Activated CD4-positive, alpha-beta T cell treated with anti-CD3 and anti-CD28 coated beads, Interleukin-10, Interleukin-2, amounts not matched to agents 100 ng/mL and 50 ng/mL, durations not matched to agents 16 hours and 8 hours (primary cell): ENCODE measurements at regions not wholly inside any gene's neighbourhood (a gene's known extent, or its start where the extent isn't known, plus 50 kb on each side); places are given as distances from the start of the nearest gene placed in this dataset.

Experiments
- DNase-seq: peaks from one replicate; pipeline ENCODE4 v3.0.0-alpha.2; 2020

GRCh38 chr1:68291688-68292384 is 59.5 kb upstream of the WLS start:
- DNase-seq = peak; percentile 0

- no peak for DNase-seq
These were observed 54.9 kb upstream of the WLS start for GRCh38 chr1:68287241-68287640.

- DNase-seq = no peak
These were observed 52.7 kb upstream of the WLS start for GRCh38 chr1:68285046-68285445.

- no peak for DNase-seq
These were observed 49.8 kb upstream of the WLS start for GRCh38 chr1:68281946-68282615.
